22Rv1 (cell line): ENCODE measurements at regions not wholly inside any gene's neighbourhood (a gene's known extent, or its start where the extent isn't known, plus 50 kb on each side); places are given as distances from the start of the nearest gene placed in this dataset.

ENCODE experiments used
- ZFX ChIP-seq: fragments of 450-650 bp; IDR thresholded peaks from 2 replicates; pipeline ENCODE4 v1.6.1; 2017; ENCODE audit warnings: antibody characterized with exemption, borderline replicate concordance
- TF ChIP-seq, protein P1 (sequence below): fragments of 450-650 bp; IDR thresholded peaks from 2 replicates; pipeline ENCODE4 v1.5.1; 2017; ENCODE audit warnings: mild to moderate bottlenecking

DNA sequence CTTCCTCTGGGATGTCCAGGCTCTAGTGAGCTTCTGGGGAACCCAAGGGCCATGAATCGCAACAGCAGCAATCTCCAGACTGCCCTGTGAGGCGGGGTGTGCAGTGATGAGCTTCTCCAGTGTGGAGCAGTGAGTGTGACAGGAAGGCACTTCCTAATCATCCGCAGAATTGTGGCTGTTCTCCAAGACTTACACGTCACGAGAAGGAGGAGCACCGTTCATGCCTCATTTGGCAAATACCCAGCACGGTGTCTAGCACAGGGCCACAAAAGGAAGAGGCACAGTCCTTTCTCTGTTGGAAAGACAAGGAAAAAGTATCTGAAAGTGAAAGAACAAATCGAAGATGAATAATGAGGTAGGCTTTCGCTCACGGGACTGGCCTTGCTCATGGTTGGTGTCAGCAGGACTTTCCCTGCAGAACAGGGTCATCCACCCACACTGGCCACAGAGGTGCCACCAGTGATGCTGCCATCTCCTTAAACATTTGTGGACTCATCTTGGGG is 125.1 kb upstream of the HAAO start:
- TF ChIP-seq ZFX: no peak
- TF ChIP-seq, protein P1, sequence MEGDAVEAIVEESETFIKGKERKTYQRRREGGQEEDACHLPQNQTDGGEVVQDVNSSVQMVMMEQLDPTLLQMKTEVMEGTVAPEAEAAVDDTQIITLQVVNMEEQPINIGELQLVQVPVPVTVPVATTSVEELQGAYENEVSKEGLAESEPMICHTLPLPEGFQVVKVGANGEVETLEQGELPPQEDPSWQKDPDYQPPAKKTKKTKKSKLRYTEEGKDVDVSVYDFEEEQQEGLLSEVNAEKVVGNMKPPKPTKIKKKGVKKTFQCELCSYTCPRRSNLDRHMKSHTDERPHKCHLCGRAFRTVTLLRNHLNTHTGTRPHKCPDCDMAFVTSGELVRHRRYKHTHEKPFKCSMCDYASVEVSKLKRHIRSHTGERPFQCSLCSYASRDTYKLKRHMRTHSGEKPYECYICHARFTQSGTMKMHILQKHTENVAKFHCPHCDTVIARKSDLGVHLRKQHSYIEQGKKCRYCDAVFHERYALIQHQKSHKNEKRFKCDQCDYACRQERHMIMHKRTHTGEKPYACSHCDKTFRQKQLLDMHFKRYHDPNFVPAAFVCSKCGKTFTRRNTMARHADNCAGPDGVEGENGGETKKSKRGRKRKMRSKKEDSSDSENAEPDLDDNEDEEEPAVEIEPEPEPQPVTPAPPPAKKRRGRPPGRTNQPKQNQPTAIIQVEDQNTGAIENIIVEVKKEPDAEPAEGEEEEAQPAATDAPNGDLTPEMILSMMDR: no peak
